GM12878 (cell line): ENCODE measurements at regions not wholly inside any gene's neighbourhood (a gene's known extent, or its start where the extent isn't known, plus 50 kb on each side); places are given as distances from the start of the nearest gene placed in this dataset.

ENCODE experiments used
- FOXM1 ChIP-seq: IDR thresholded peaks from 2 replicates; pipeline ENCODE4 v1.6.1; 2012; ENCODE audit warnings: low read depth, mild to moderate bottlenecking, inconsistent platforms, low read length, moderate library complexity
- NFIC ChIP-seq: IDR thresholded peaks from 2 replicates; pipeline ENCODE4 v1.6.1; 2012; ENCODE audit warnings: low read depth, mild to moderate bottlenecking, inconsistent platforms, low read length, moderate library complexity
- POLR2A ChIP-seq: IDR thresholded peaks from 2 replicates; pipeline ENCODE4 v1.6.1; 2011; ENCODE audit warnings: low read depth, mild to moderate bottlenecking, low read length
- POLR2AphosphoS5 ChIP-seq: IDR thresholded peaks from 2 replicates; pipeline ENCODE4 v1.6.1; 2011; ENCODE audit warnings: mild to moderate bottlenecking, low read length, inconsistent platforms
- SIN3A ChIP-seq: IDR thresholded peaks from 2 replicates; pipeline ENCODE4 v1.6.1; 2012; ENCODE audit warnings: low read depth, low read length, improper control_type of control experiment
- TF ChIP-seq, protein P1 (sequence below), 3 experiments: IDR thresholded peaks in 2 of 3; conservative IDR thresholded peaks in 1 of 3; 2 replicates each; pipeline ENCODE4 v1.5.1; 2011; ENCODE audit warnings: low read depth in 3 of 3, low read length in 3 of 3, mild to moderate bottlenecking in 3 of 3, control low read depth in 2 of 3, moderate library complexity in 2 of 3, inconsistent platforms in 1 of 3, mixed read lengths in 1 of 3; ENCODE audit not compliant: control insufficient read depth in 2 of 3, insufficient read depth in 1 of 3; ENCODE audit errors: extremely low read depth in 1 of 3
- TF ChIP-seq, protein P2 (sequence below): IDR thresholded peaks from 2 replicates; pipeline ENCODE4 v1.6.1; 2012; ENCODE audit warnings: mild to moderate bottlenecking, low read depth, low read length

DNA sequence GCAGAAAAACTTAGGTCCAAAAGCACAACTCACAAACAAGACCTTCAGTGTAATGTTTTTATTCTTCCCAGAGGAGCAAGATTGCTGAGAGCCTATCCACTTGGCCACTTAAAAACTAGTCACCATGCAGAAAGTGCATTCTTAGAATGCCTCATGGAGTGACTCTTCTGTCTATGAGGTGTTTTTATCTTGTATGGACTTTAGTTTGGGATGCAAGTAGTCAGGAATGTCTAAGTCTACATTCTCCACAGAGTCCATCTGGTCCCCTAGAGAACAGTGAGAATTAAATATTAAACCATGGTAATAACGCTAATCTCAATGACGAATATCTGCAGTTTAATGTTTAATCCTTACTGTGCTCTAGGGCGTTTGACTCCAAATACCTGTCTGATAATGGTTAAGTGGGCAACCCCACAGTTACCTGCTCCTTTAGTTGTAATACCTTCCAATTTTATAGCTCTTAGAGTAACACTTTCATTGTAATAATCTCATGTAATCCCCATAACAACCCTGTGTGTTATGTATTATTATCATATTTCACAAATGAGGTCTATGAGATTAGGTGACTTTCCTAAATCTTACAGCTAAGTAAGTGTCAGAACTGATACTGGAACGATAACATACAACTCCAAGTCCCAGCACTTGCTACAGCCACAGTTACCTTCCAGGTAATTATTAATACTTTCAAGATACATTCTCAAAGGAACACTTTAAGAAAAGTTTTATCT lies 235.6 kb upstream of the JADE1 start:
- no peak for TF ChIP-seq SIN3A
- no peak for TF ChIP-seq FOXM1
- TF ChIP-seq, protein P1, sequence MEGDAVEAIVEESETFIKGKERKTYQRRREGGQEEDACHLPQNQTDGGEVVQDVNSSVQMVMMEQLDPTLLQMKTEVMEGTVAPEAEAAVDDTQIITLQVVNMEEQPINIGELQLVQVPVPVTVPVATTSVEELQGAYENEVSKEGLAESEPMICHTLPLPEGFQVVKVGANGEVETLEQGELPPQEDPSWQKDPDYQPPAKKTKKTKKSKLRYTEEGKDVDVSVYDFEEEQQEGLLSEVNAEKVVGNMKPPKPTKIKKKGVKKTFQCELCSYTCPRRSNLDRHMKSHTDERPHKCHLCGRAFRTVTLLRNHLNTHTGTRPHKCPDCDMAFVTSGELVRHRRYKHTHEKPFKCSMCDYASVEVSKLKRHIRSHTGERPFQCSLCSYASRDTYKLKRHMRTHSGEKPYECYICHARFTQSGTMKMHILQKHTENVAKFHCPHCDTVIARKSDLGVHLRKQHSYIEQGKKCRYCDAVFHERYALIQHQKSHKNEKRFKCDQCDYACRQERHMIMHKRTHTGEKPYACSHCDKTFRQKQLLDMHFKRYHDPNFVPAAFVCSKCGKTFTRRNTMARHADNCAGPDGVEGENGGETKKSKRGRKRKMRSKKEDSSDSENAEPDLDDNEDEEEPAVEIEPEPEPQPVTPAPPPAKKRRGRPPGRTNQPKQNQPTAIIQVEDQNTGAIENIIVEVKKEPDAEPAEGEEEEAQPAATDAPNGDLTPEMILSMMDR (IDR thresholded peaks at IDR 0.05 in 2 of 3, conservative IDR thresholded peaks at IDR 0.05 in 1 of 3; ENCODE audit: control insufficient read depth in 2 of 3, extremely low read depth in 1 of 3, insufficient read depth in 1 of 3, low read depth in 3 of 3, low read length in 3 of 3): no peak
- TF ChIP-seq, protein P2, sequence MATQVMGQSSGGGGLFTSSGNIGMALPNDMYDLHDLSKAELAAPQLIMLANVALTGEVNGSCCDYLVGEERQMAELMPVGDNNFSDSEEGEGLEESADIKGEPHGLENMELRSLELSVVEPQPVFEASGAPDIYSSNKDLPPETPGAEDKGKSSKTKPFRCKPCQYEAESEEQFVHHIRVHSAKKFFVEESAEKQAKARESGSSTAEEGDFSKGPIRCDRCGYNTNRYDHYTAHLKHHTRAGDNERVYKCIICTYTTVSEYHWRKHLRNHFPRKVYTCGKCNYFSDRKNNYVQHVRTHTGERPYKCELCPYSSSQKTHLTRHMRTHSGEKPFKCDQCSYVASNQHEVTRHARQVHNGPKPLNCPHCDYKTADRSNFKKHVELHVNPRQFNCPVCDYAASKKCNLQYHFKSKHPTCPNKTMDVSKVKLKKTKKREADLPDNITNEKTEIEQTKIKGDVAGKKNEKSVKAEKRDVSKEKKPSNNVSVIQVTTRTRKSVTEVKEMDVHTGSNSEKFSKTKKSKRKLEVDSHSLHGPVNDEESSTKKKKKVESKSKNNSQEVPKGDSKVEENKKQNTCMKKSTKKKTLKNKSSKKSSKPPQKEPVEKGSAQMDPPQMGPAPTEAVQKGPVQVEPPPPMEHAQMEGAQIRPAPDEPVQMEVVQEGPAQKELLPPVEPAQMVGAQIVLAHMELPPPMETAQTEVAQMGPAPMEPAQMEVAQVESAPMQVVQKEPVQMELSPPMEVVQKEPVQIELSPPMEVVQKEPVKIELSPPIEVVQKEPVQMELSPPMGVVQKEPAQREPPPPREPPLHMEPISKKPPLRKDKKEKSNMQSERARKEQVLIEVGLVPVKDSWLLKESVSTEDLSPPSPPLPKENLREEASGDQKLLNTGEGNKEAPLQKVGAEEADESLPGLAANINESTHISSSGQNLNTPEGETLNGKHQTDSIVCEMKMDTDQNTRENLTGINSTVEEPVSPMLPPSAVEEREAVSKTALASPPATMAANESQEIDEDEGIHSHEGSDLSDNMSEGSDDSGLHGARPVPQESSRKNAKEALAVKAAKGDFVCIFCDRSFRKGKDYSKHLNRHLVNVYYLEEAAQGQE: no peak
- TF ChIP-seq NFIC: no peak
- TF ChIP-seq POLR2AphosphoS5: no peak
- no peak for TF ChIP-seq POLR2A
